NT2/D1 (cell line): ENCODE measurements at regions not wholly inside any gene's neighbourhood (a gene's known extent, or its start where the extent isn't known, plus 50 kb on each side); places are given as distances from the start of the nearest gene placed in this dataset.
A peak's percentile ranks its signal among the peaks of the same experiment; 100 is the strongest.

ENCODE experiments used
- DNase-seq: peaks from one replicate; pipeline ENCODE4 v3.0.0-alpha.2; 2011; ENCODE audit warnings: low read depth, low spot score
- H3K27me3 ChIP-seq: 2 replicates; pipeline ENCODE4 v1.6.0; 2011; ENCODE audit warnings: mild to moderate bottlenecking; ENCODE audit not compliant: insufficient read length, insufficient read depth
- H3K36me3 ChIP-seq: 2 replicates; pipeline ENCODE4 v1.6.1; 2011; ENCODE audit warnings: mild to moderate bottlenecking, low read length, mixed read lengths; ENCODE audit not compliant: insufficient read depth, insufficient read length
- H3K4me1 ChIP-seq: 2 replicates; pipeline ENCODE4 v1.5.1; 2011; ENCODE audit not compliant: insufficient read depth, insufficient read length
- H3K4me3 ChIP-seq: 2 replicates; pipeline ENCODE4 v1.5.1; 2011; ENCODE audit warnings: low read depth; ENCODE audit not compliant: insufficient read length
- H3K9ac ChIP-seq: 2 replicates; pipeline ENCODE4 v1.6.0; 2011; ENCODE audit warnings: low read depth; ENCODE audit not compliant: insufficient read length
- H3K9me3 ChIP-seq: 2 replicates; pipeline ENCODE4 v1.5.1; 2011; ENCODE audit warnings: mild to moderate bottlenecking, low read length; ENCODE audit not compliant: insufficient read depth
- SUZ12 ChIP-seq: IDR thresholded peaks from 2 replicates; pipeline ENCODE4 v1.6.1; 2011; ENCODE audit not compliant: insufficient read length, insufficient read depth; ENCODE audit errors: extremely low read depth
- YY1 ChIP-seq: IDR thresholded peaks from 2 replicates; pipeline ENCODE4 v1.6.1; 2011; ENCODE audit not compliant: insufficient read length, insufficient read depth
- ZNF274 ChIP-seq: IDR thresholded peaks from 2 replicates; pipeline ENCODE4 v1.6.1; 2011; ENCODE audit warnings: mild to moderate bottlenecking, low read depth, low read length

DNA sequence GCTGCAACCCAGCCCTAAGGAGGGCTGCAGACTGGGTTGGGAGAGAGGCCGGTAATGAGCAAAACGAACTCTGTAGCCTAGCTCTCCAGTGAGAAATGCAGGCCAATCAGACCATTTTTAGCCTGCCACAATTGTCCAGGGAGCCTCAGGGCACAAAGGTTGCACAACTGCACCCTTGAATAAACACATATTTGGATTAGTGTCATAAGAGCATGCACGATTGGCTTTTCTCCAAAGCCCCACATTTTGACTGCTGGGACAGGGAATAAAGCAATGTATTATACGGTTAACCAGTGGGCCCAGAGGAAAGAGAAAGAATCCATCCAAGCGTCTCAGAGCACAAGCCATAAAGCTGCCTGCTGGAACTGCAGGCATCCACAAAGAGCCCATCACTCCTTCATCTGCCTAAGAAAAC, 729.4 kb upstream of the SGCG start:
- H3K36me3 ChIP-seq, result no peaks in the 10 kb centered on the region
- no peak overlapping the region for H3K9ac ChIP-seq
- H3K9me3 ChIP-seq, result 0 out of 2 replicates have a peak, but pooled peaks cover 9% of the 10 kb centered on the region
- no peak overlapping the region for H3K4me3 ChIP-seq
- TF ChIP-seq SUZ12 (no peak), YY1 (no peak), ZNF274 (no peak)
- no peaks in the 10 kb centered on the region for H3K27me3 ChIP-seq
- peaks cover 3% of the 10 kb centered on the region for H3K4me1 ChIP-seq
- peak; percentile 16 for DNase-seq

DNA sequence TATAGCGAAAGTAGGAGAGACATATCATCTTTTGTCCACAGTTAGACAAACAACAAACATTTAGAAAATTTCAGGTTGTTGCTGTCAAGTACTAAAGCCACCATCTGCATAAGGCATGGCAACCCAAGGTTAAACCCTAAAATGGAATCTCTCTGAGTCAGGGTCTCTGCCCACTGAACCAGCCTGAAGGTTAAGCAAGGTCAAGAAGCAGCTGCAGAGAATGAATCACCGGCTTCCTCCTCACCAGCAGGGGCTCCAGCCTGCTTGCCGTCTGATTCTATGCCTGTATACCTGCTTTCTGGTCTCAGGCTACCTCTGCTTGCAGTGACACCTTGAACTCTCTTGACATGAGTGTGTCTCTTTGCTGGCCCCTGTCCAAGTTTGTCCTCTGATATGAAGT, 726.2 kb upstream of the SGCG start:
- H3K9me3 ChIP-seq, result 0 out of 2 replicates have a peak, but pooled peaks cover 9% of the 10 kb centered on the region
- no peak for DNase-seq
- H3K9ac ChIP-seq, result no peak overlapping the region
- no peaks in the 10 kb centered on the region for H3K27me3 ChIP-seq
- no peak overlapping the region for H3K4me3 ChIP-seq
- TF ChIP-seq YY1, result no peak
- TF ChIP-seq SUZ12, result no peak
- no peak for TF ChIP-seq ZNF274
- no peaks in the 10 kb centered on the region for H3K36me3 ChIP-seq
- peaks cover 3% of the 10 kb centered on the region for H3K4me1 ChIP-seq

DNA sequence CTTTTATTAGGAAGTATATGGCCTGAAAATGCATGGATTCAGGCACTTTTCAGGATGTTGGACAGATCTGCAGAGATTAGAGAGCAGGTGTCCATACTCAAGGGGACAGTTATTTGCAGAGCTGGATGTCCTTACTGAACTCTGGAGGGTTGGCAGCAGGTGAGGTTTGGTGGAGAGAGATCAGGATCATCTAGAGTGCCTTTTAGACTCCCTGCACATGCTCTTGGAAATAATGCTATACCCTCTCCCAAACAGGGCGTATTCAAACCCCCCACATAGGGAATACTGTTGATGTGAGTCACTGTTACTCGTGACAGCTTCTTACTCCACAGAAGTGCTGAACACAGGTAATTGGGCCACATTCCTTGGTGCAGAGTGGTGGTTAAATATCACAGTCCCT, 725.7 kb upstream of the SGCG start:
- H3K27me3 ChIP-seq, result no peaks in the 10 kb centered on the region
- peaks cover 3% of the 10 kb centered on the region for H3K4me1 ChIP-seq
- no peaks in the 10 kb centered on the region for H3K36me3 ChIP-seq
- H3K9ac ChIP-seq, result no peak overlapping the region
- TF ChIP-seq ZNF274 (no peak), SUZ12 (no peak), YY1 (no peak)
- 0 out of 2 replicates have a peak, but pooled peaks cover 9% of the 10 kb centered on the region for H3K9me3 ChIP-seq
- no peak overlapping the region for H3K4me3 ChIP-seq
- no peak for DNase-seq

DNA sequence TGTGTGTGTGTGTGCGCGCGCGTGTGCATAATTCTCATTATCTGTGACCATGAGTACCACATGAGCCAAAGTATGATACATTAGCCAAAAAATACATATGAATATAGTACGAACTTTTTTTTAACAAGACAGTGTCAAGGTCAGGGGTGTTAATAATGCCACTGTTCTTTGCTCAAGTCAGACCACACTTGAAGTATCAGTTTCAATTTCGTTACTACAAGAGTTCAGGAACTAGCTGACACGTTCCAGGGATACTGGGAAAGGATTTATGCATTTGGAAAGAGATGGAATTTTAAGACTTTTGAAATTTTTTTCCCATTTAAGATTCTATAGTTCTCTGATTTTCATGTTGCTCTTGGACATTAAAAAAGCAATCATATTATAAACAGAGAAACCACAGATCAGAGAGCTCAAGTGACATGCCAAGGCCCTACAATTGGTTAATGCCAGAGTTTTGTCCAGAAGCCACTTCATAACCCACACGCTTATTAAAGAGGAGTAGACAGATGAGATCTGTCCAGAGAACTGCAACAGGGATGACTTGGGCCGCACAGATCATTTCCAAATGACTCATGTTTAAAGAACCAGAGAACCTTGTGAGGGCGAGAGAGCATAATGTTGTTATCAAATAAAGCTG, 718.8 kb upstream of the SGCG start:
- H3K36me3 ChIP-seq, result no peaks in the 10 kb centered on the region
- no peak overlapping the region for H3K4me3 ChIP-seq
- no peak for TF ChIP-seq ZNF274
- TF ChIP-seq SUZ12, result no peak
- no peak for TF ChIP-seq YY1
- no peaks in the 10 kb centered on the region for H3K4me1 ChIP-seq
- no peaks in the 10 kb centered on the region for H3K9me3 ChIP-seq
- DNase-seq, result no peak
- no peak overlapping the region for H3K9ac ChIP-seq
- no peaks in the 10 kb centered on the region for H3K27me3 ChIP-seq

DNA sequence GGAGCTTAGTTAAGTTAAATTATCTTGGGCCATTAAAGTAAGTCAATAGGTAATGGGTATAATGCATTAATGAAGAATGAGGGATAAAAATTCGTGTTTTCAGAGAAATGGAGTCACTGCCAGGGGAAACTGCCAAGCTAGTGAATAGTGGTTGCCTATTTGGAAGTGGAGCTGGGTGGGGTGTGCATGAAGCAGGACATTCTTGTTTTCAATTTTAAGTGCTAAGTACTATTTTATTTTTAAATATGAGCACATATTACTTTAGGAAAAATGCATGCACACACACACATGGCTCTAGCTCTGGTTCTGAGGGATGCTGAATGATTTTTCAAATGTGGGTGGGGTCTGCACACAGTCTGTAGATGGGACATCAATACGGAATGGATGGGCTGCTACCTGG, 717.7 kb upstream of the SGCG start:
- H3K9ac ChIP-seq, result no peak overlapping the region
- no peaks in the 10 kb centered on the region for H3K27me3 ChIP-seq
- H3K9me3 ChIP-seq, result no peaks in the 10 kb centered on the region
- no peaks in the 10 kb centered on the region for H3K36me3 ChIP-seq
- TF ChIP-seq ZNF274 (no peak), YY1 (no peak), SUZ12 (no peak)
- no peak overlapping the region for H3K4me3 ChIP-seq
- no peaks in the 10 kb centered on the region for H3K4me1 ChIP-seq
- DNase-seq, result no peak

DNA sequence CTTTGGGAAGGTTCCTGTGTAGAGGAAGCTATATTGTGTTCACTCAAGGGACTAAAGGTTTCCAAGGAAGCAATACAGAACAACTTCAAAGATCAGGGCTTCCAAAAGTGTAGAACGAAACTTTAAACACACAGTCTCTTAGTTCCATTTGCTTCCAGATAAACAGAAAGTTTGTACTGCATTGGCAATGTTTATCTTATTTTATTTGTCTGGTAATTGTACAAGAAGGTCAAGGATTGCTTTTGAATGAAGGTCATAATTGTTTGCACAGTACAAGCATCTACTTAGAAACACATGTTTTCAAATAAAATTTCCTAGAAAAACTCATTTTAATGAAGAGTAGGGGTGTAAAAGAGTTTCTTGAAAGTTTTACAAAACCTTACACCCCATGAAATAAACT, 712.7 kb upstream of the SGCG start:
- no peak for DNase-seq
- TF ChIP-seq ZNF274, result no peak
- TF ChIP-seq SUZ12, result no peak
- no peak for TF ChIP-seq YY1

DNA sequence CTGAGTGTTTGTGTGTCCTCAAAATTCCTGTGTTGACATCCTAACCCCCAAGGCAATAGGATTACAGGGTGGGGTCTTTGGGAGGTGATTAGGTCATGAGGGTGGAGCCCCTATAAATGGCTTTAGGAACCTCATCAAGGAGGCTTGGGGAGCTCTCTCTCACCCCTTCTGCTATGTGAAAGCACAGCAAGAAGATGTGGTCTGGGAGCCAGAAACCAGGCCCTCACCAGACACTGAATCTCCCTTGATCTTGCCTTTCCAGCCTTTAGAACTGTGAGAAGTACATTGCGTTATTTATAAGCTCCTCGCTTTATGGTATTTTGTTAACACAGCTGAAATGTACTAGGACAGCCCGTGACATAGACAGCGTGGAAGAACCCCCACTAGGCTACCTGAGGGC, 712.0 kb upstream of the SGCG start:
- no peak for TF ChIP-seq ZNF274
- TF ChIP-seq YY1, result no peak
- no peak for TF ChIP-seq SUZ12
- Histone ChIP-seq H3K9me3 (no peaks in the 10 kb centered on the region), H3K4me1 (no peaks in the 10 kb centered on the region), H3K9ac (no peak overlapping the region), H3K4me3 (no peak overlapping the region), H3K36me3 (no peaks in the 10 kb centered on the region), H3K27me3 (no peaks in the 10 kb centered on the region)
- no peak for DNase-seq

More for the DNA sequence above, 712.7 kb upstream of the SGCG start:
- no peaks in the 10 kb centered on the region for H3K4me1 ChIP-seq
- H3K27me3 ChIP-seq, result no peaks in the 10 kb centered on the region
- H3K9ac ChIP-seq, result no peak overlapping the region
- no peaks in the 10 kb centered on the region for H3K9me3 ChIP-seq
- no peaks in the 10 kb centered on the region for H3K36me3 ChIP-seq
- no peak overlapping the region for H3K4me3 ChIP-seq

DNA sequence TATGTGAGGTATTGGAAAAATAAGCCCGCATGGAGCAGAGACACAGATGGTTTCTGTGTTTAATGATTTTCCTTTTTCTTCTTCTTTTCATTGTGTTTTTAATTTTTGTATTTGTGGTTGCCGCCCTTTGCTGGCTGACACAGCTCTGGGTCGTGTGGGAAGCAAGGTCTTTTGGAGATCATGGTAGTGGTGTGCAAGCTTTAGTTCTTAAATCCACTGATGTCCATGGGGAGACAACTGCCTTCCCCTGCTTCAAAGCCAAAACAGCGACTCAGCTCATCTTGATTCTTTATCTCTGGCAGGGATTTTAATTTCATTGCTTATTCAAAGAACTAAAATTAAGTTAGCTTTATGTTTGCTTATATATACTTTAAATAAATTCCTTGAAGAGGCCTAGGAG, 711.3 kb upstream of the SGCG start:
- TF ChIP-seq SUZ12 (no peak), ZNF274 (no peak), YY1 (no peak)
- Histone ChIP-seq H3K36me3 (no peaks in the 10 kb centered on the region), H3K9ac (no peak overlapping the region), H3K9me3 (no peaks in the 10 kb centered on the region), H3K27me3 (no peaks in the 10 kb centered on the region), H3K4me1 (no peaks in the 10 kb centered on the region), H3K4me3 (no peak overlapping the region)
- DNase-seq, result no peak
